ENCODE measurements at regions not wholly inside any gene's neighbourhood (a gene's known extent, or its start where the extent isn't known, plus 50 kb on each side); places are given as distances from the start of the nearest gene placed in this dataset.

GRCh38 chr16:5447734-5448133, 350.1 kb upstream of the EEF2KMT start:
- TF ChIP-seq CTCF (IDR thresholded peaks at IDR 0.05) (no peak), POLR2A (IDR thresholded peaks at IDR 0.05) (no peak), POLR2AphosphoS5 (IDR thresholded peaks at IDR 0.05; ENCODE audit: insufficient read depth in 1 of 2, low read depth in 1 of 2) (no peak)

Data from vagina (tissue), 2 donors.